Activated naive CD8-positive, alpha-beta T cell treated with anti-CD3 and anti-CD28 coated beads, Interleukin-2, amount 10 ng/mL, durations not matched to agents 7 days and 5 days (primary cell): ENCODE measurements at regions not wholly inside any gene's neighbourhood (a gene's known extent, or its start where the extent isn't known, plus 50 kb on each side); places are given as distances from the start of the nearest gene placed in this dataset.
"Not testable (repeated sequence)": the region's sequence is repeated elsewhere in the genome, so short reads cannot be mapped to it uniquely, and the experiment has no call there.

Experiments
- ATAC-seq: fragments of 150-1000 bp; cut with Tn5 transposase; one replicate; pipeline ENCODE4 v1.10.0; 2021; ENCODE audit warnings: low read depth, moderate library complexity
- POLR2A ChIA-PET: fragments of 350-600 bp; sonication (Branson Sonifier 250); formaldehyde crosslinking; loops from one replicate; lab custom pipeline; 2021; ENCODE audit warnings: antibody characterized with exemption; lab: Charles Lee
- DNase-seq: peaks from one replicate; pipeline ENCODE4 v3.0.0; 2021
- H3K27ac Mint-ChIP-seq: one replicate; pipeline ENCODE4 v1.8.0; 2022; ENCODE audit warnings: mild to moderate bottlenecking, mixed read lengths
- H3K27me3 Mint-ChIP-seq: one replicate; pipeline ENCODE4 v1.8.0; 2022; ENCODE audit warnings: mild to moderate bottlenecking, moderate library complexity, mixed read lengths
- H3K36me3 Mint-ChIP-seq: one replicate; pipeline ENCODE4 v1.8.0; 2021; ENCODE audit warnings: mild to moderate bottlenecking, mixed read lengths
- H3K4me1 Mint-ChIP-seq: one replicate; pipeline ENCODE4 v1.8.0; 2021; ENCODE audit warnings: mixed read lengths
- H3K4me3 Mint-ChIP-seq: one replicate; pipeline ENCODE4 v1.8.0; 2022; ENCODE audit warnings: mild to moderate bottlenecking, moderate library complexity, mixed read lengths
- H3K9me3 Mint-ChIP-seq: one replicate; pipeline ENCODE4 v1.8.0; 2021; ENCODE audit warnings: mixed read lengths

DNA sequence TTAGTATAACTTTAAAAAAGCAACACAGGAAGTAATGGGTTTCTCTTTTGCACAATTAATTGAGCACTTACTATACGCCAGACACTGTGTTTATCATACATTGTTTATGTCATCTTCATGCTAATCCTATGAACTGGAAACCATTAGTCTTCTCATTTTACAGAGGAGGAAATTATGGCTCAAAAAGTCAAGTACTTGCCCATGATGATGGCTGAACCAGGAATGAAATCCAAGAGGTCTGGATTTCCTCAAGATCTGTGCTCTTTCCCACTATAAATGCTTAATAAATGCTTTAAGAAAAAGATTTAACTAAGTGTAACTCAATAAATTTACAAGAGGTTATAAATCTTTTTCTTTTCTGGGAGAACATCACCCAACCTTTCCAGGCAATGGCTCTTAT lies 303.7 kb upstream of the RRP15 start:
- Mint-ChIP-seq H3K9me3 (peaks cover 2% of the 10 kb centered on the region), H3K36me3 (no peaks in the 10 kb centered on the region), H3K27ac (no peak overlapping the region), H3K4me1 (no peaks in the 10 kb centered on the region), H3K4me3 (no peak overlapping the region), H3K27me3 (no peaks in the 10 kb centered on the region)
- no peak for DNase-seq
- POLR2A ChIA-PET, result no interaction called here
- ATAC-seq, result no peak

DNA sequence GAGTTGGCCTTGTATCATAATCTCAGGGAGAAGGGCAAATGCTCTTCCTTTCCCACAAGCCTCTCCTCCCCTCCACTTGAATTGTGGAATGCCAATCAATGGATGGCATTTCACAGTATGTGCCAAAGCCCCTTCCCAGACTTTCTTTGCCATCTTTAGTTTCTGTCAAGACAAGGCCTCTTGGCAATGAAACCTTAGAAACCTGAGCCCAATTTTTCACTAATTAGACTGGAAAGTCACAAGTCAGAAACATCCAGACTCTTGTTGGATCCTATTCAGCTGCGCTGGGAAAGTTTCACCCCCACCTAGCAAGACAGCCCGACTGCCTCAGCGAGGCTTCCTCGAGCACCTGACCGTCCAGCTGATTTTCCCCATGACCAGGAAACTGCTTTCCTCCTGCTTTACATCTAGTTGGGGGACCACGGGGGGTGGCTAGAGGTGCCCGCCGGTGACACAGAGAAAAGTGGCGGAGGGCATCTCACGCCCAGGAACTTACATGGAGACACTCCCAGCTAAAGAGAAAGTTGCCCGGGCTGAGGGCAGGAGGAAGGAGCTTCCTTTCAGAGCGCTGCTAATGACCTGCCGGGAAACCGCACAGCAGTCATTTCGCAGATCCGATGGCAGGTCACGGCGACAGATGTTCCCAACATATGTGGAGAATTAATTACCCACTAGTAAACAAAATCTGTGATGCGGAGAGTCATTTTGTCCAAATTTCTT lies 302.6 kb upstream of the RRP15 start:
- no peak overlapping the region for H3K27ac Mint-ChIP-seq
- ATAC-seq (no peak), DNase-seq (no peak)
- POLR2A ChIA-PET, result no interaction called here
- H3K4me1 Mint-ChIP-seq, result no peaks in the 10 kb centered on the region
- no peaks in the 10 kb centered on the region for H3K27me3 Mint-ChIP-seq
- peaks cover 2% of the 10 kb centered on the region for H3K9me3 Mint-ChIP-seq
- no peaks in the 10 kb centered on the region for H3K36me3 Mint-ChIP-seq
- H3K4me3 Mint-ChIP-seq, result no peak overlapping the region

DNA sequence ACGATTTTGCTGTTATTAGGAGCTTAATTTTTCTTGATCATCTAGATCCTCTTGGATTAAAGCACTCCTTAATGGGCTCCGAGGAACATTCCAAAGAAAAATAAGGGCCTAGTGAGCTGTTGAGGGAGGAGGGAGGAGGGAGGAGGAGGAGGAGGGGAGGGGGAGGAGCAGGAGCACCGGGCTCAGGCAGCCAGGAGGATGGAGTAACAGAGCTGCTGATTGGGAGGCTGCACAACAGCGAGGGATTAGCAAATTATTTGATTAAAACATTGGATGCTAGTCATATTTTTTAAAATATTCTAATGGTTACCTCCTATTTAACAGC lies 302.1 kb upstream of the RRP15 start:
- no peak overlapping the region for H3K4me3 Mint-ChIP-seq
- H3K36me3 Mint-ChIP-seq, result no peaks in the 10 kb centered on the region
- POLR2A ChIA-PET, result no interaction called here
- H3K4me1 Mint-ChIP-seq, result no peaks in the 10 kb centered on the region
- no peak for ATAC-seq
- H3K27ac Mint-ChIP-seq, result no peak overlapping the region
- no peaks in the 10 kb centered on the region for H3K27me3 Mint-ChIP-seq
- no peak for DNase-seq
- H3K9me3 Mint-ChIP-seq, result peaks cover 2% of the 10 kb centered on the region

DNA sequence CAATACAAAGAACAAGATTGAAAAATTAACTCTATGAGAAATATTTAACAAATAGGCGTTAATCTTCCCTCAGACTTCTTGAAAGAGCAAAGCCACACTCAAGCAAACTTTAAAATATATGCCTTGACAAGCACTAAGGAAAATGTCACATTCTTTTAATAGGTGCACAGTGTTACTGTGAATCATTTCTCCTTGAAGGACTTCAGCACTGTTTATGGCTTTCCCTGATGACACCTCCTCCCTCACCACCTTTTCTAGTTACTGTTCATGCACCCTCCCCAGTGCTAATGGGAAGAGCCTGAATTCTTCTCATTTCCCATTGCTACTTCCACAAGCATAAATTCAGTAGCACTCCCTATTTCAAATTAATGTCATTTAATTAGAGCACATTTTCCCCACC lies 299.5 kb upstream of the RRP15 start:
- no peak overlapping the region for H3K4me3 Mint-ChIP-seq
- POLR2A ChIA-PET, result no interaction called here
- no peak overlapping the region for H3K27ac Mint-ChIP-seq
- DNase-seq, result no peak
- no peak for ATAC-seq
- H3K4me1 Mint-ChIP-seq, result no peaks in the 10 kb centered on the region
- H3K27me3 Mint-ChIP-seq, result no peaks in the 10 kb centered on the region
- no peaks in the 10 kb centered on the region for H3K36me3 Mint-ChIP-seq
- H3K9me3 Mint-ChIP-seq, result peaks cover 2% of the 10 kb centered on the region

DNA sequence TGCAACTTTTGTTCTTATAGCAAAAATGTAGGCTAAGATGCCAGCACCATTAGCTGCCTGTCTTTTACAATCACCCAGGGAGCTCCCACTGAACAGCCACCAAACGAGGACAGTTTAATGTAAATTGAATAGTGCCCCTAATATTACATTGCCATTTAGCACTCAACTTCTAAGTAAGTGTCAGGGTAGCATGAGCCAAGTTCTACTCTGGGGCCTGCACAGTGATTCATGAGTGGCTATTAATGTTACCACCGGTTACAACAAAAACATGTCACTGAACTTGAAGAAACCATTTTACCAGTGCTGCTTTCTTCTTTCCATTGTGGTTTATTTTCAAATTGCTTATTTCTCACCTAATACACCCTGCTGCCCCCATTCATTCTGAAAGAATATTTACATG lies 295.6 kb upstream of the RRP15 start:
- ATAC-seq (no peak), DNase-seq (no peak)
- no peak overlapping the region for H3K4me3 Mint-ChIP-seq
- no peaks in the 10 kb centered on the region for H3K27me3 Mint-ChIP-seq
- no peaks in the 10 kb centered on the region for H3K36me3 Mint-ChIP-seq
- POLR2A ChIA-PET, result no interaction called here
- no peaks in the 10 kb centered on the region for H3K4me1 Mint-ChIP-seq
- H3K27ac Mint-ChIP-seq, result no peak overlapping the region
- peaks cover 2% of the 10 kb centered on the region for H3K9me3 Mint-ChIP-seq

DNA sequence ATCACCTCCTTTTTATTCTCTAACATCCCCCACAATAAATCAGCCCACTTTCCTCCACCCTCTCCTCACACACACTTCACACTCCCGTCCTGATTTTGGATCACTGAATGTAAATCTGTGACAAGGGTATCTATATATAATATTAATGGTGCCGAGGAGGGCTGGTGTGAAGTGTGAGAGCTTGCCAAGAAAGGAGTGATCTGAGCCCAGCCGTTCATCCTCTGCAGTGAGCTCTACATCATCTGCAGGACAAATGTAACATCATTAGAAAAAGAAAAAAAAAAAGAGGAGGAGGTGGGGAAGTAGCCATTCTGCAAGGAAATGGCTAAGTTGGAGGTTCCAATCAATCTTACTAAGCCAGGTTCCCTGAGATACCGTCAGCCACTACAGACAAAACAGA lies 291.7 kb upstream of the RRP15 start:
- no peaks in the 10 kb centered on the region for H3K36me3 Mint-ChIP-seq
- no peak overlapping the region for H3K27ac Mint-ChIP-seq
- no peak overlapping the region for H3K4me3 Mint-ChIP-seq
- H3K27me3 Mint-ChIP-seq, result no peaks in the 10 kb centered on the region
- no peak for DNase-seq
- H3K4me1 Mint-ChIP-seq, result no peaks in the 10 kb centered on the region
- no peak for ATAC-seq
- POLR2A ChIA-PET, result no interaction called here
- H3K9me3 Mint-ChIP-seq, result no peaks in the 10 kb centered on the region

DNA sequence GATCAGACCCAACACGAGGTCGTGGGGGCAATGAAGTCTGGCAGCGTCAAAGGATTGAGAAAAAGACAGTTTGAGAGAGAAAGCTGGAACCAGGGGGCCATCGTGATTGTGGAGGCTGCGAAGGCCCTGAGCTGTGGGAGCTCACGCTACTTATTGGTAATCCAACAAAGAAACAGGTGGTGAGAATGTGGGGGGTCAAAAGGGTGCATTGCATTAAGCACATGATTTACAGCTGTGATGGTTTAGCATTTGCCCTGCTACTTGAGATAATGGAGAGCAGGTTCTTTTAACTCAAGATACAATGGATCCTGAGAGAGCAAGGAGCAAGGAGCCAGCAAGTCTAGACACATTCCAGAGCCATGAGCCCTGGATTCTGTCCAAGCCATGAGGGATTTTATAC lies 276.8 kb upstream of the RRP15 start:
- H3K9me3 Mint-ChIP-seq, POLR2A ChIA-PET, H3K27me3 Mint-ChIP-seq: not testable (repeated sequence)

DNA sequence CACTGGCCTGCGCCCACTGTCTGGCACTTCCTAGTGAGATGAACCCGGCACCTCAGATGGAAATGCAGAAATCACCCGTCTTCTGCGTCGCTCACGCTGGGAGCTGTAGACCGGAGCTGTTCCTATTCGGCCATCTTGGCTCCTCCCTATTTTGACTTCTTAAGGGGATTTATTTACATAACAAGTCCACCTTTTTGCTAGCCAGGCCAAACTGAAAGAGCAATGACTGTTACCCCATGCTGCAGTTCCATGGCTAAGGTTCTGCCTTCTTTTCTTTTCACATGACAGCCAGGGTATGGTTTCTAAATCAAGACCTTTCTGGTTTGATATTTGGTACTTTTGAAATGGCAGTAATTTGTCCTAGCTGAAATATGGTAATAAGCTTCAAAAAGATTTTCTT lies 270.0 kb upstream of the RRP15 start:
- H3K9me3 Mint-ChIP-seq, DNase-seq, H3K27me3 Mint-ChIP-seq, H3K27ac Mint-ChIP-seq, H3K36me3 Mint-ChIP-seq, H3K4me3 Mint-ChIP-seq, H3K4me1 Mint-ChIP-seq, POLR2A ChIA-PET, ATAC-seq: not testable (repeated sequence)

More for the DNA sequence above, 276.8 kb upstream of the RRP15 start:
- H3K4me1 Mint-ChIP-seq, H3K4me3 Mint-ChIP-seq, H3K36me3 Mint-ChIP-seq, H3K27ac Mint-ChIP-seq, DNase-seq, ATAC-seq: not testable (repeated sequence)

DNA sequence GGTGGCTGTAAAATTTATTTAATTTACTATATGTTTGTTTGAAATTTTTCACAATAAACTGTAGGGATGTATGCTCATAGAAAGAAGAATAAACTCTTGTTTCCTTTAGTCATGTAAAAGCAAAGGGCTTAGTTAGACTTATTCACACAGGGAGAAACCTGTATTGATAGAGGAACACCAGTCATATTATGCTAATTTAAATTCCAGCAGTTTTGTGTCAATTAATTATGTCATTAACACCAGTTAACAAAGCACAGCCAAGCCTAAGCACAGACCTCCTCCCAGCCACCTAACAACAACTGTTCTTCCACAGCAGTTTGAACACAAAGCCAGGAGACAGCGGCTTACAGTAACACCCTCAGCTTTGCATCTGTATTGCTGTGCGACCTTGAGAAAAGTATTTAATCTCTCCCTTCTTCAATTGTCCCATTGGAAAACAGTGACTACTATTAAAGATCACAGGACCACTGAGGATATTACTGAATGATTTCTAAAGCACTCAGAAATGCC lies 260.8 kb upstream of the RRP15 start:
- Mint-ChIP-seq H3K36me3 (no peaks in the 10 kb centered on the region), H3K4me3 (no peak overlapping the region), H3K27ac (no peak overlapping the region), H3K4me1 (no peaks in the 10 kb centered on the region), H3K9me3 (peaks cover 3% of the 10 kb centered on the region), H3K27me3 (no peaks in the 10 kb centered on the region)
- POLR2A ChIA-PET, result no interaction called here
- ATAC-seq, result no peak
- no peak for DNase-seq

DNA sequence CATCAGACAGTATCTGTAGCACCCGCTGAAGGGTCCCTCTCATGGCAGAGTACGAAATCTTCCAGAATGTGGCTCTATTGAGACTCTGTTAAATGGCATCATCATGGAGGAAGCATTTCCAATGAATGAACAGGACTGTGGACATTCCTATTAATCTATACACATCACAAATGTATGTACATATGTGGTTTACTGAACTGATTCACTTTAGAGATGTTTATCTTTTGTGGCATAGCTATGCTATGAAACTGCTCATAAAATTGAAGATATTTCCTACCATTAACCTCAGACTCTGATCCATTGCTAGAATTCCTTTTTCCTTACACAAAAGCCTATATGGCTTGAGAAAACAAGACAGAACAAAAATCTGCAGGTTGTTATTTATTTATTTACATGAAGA lies 259.6 kb upstream of the RRP15 start:
- no peaks in the 10 kb centered on the region for H3K27me3 Mint-ChIP-seq
- POLR2A ChIA-PET, result no interaction called here

DNA sequence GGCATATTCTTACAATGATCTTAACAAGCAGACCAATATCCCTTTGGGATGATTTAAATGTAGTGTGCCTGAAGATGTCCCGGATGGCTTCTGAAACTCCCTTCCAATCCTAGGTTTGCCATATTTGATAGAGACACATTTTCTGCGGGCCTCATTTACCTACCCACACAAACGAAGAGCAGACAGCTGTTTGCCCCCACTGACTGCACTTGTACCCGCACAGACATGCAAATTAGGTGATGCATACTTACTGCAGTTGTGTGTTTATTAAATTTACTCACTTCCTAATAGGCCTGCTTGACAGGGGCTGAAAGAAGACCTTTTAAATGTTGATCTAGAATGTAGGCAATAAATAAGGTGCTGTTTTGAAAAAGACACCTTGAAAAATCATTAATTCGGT lies 257.9 kb upstream of the RRP15 start:
- Mint-ChIP-seq H3K4me1 (no peaks in the 10 kb centered on the region), H3K9me3 (peaks cover 2% of the 10 kb centered on the region), H3K27me3 (no peaks in the 10 kb centered on the region), H3K36me3 (no peaks in the 10 kb centered on the region), H3K27ac (no peak overlapping the region), H3K4me3 (no peak overlapping the region)
- no peak for DNase-seq
- no peak for ATAC-seq
- POLR2A ChIA-PET, result no interaction called here

More for the DNA sequence above, 259.6 kb upstream of the RRP15 start:
- H3K36me3 Mint-ChIP-seq, result no peaks in the 10 kb centered on the region
- peaks cover 2% of the 10 kb centered on the region for H3K9me3 Mint-ChIP-seq
- no peak overlapping the region for H3K4me3 Mint-ChIP-seq
- no peak for ATAC-seq
- H3K27ac Mint-ChIP-seq, result no peak overlapping the region
- H3K4me1 Mint-ChIP-seq, result no peaks in the 10 kb centered on the region
- DNase-seq, result no peak

DNA sequence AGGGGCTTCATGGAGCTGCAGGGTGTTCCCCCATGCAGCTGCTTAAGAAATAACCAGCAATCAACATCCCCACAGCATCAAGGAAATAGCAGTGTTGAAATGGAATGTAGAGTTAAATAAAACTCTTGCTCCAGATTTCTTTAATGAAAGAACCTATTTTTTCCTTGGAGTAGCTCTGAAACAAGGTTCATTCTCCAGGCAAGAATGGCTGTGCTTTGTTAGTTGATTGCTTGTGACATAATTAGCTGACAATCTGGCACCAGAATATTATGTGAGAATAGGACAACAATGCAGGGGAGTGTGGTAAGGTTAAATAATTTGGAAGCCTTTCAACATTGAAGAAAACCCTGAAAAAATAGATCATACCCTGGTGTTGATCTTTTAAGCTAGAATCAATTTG lies 254.2 kb upstream of the RRP15 start:
- H3K36me3 Mint-ChIP-seq, result no peaks in the 10 kb centered on the region
- H3K4me1 Mint-ChIP-seq, result no peaks in the 10 kb centered on the region
- ATAC-seq (no peak), DNase-seq (no peak)
- no peak overlapping the region for H3K27ac Mint-ChIP-seq
- H3K9me3 Mint-ChIP-seq, result peaks cover 2% of the 10 kb centered on the region
- no peaks in the 10 kb centered on the region for H3K27me3 Mint-ChIP-seq
- H3K4me3 Mint-ChIP-seq, result no peak overlapping the region
- POLR2A ChIA-PET, result no interaction called here

DNA sequence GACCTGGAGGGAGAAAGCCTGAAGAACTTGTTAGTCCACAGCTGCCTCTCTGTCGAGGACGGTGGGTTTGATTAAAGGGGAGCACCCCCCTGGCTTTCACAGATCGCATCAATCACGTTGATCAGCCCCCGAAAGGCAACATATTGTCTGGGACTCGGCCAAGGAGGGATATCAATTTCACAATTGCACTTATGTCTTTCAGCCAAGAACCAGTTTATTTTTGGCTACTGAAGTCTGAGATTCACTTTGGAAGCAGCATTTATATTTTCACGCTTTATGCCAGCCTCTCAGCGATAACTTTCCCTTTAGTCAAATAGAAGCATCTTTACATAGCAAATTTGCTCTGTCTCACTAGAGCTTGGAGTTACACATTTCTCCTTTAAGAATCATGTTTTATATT lies 253.2 kb upstream of the RRP15 start:
- Mint-ChIP-seq H3K4me1 (no peaks in the 10 kb centered on the region), H3K27me3 (no peaks in the 10 kb centered on the region), H3K36me3 (no peaks in the 10 kb centered on the region), H3K9me3 (no peaks in the 10 kb centered on the region), H3K4me3 (no peak overlapping the region), H3K27ac (no peak overlapping the region)
- POLR2A ChIA-PET, result no interaction called here
- no peak for ATAC-seq
- DNase-seq, result no peak

DNA sequence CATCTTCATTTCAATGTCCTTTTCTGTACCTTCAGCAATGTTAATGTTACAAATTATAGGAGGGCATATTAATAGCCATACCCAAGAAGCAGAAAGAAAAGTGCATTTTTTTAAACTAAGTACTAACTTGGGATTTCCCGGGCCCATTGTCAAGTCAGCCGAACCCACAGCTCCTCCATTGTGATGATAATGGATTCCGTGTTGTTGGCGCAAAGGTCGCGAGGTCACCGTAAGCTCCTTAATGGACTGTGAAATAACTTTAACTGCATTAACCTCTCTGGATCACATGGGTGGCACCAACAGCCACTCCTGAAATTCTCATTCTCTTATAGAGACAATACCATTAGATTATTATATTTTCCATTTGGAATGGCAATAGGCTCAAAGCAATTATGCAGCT lies 250.6 kb upstream of the RRP15 start:
- DNase-seq (no peak), ATAC-seq (no peak)
- Mint-ChIP-seq H3K4me1 (no peaks in the 10 kb centered on the region), H3K36me3 (no peaks in the 10 kb centered on the region), H3K4me3 (no peak overlapping the region), H3K9me3 (no peaks in the 10 kb centered on the region), H3K27me3 (no peaks in the 10 kb centered on the region), H3K27ac (no peak overlapping the region)
- POLR2A ChIA-PET, result no interaction called here
